B cell (primary cell): ENCODE measurements at regions not wholly inside any gene's neighbourhood (a gene's known extent, or its start where the extent isn't known, plus 50 kb on each side); places are given as distances from the start of the nearest gene placed in this dataset.
A peak's percentile ranks its signal among the peaks of the same experiment; 100 is the strongest.

Experiments used
- ATAC-seq: fragments of 200-7000 bp; cut with Tn5 transposase; one replicate; pipeline ENCODE4 v1.10.0; 2021; ENCODE audit warnings: low read depth, mild to moderate bottlenecking, moderate number of reproducible peaks, moderate library complexity
- CTCF ChIA-PET: fragments of 350-600 bp; sonication (Branson Sonifier 250); formaldehyde crosslinking; loops from one replicate; lab custom pipeline; 2021; ENCODE audit warnings: antibody characterized with exemption, inconsistent platforms; lab: Charles Lee
- POLR2A ChIA-PET: fragments of 350-600 bp; sonication (Branson Sonifier 250); formaldehyde crosslinking; loops from one replicate; lab custom pipeline; 2021; ENCODE audit warnings: antibody characterized with exemption; lab: Charles Lee
- DNase-seq: peaks from one replicate; pipeline ENCODE4 v3.0.0; 2013
- H2AFZ ChIP-seq: 2 replicates; pipeline ENCODE4 v1.6.1; 2012; ENCODE audit warnings: mild to moderate bottlenecking, low read depth, low read length; ENCODE audit not compliant: insufficient read depth, poor library complexity, severe bottlenecking
- H3K27ac ChIP-seq, 2 donors: 1 replicate in 1 of 2; 2 replicates in 1 of 2; pipeline ENCODE4 v1.5.1; 2012 to 2013; ENCODE audit warnings: low read length in 2 of 2, mild to moderate bottlenecking in 2 of 2, moderate library complexity in 1 of 2
- H3K27me3 ChIP-seq, 4 experiments: fragments of 200-600 bp in 1 of 4; sonication (generic) in 1 of 4; replicated peaks in 1 of 4; 1 replicate in 2 of 4; 2 replicates in 2 of 4; pipeline versions ENCODE4 v1.6.1 to v1.7.0; 2013 to 2016; ENCODE audit warnings: low read length in 3 of 4, mild to moderate bottlenecking in 2 of 4, mixed read lengths in 1 of 4, moderate library complexity in 1 of 4; ENCODE audit not compliant: insufficient read depth in 4 of 4, control insufficient read depth in 3 of 4; ENCODE audit errors: control extremely low read depth in 1 of 4
- H3K36me3 ChIP-seq, 2 experiments: replicated peaks in 1 of 2; 1 replicate in 1 of 2; 2 replicates in 1 of 2; pipeline versions ENCODE4 v1.6.1 to v1.7.1; 2013; ENCODE audit warnings: low read length in 1 of 2; ENCODE audit not compliant: insufficient read depth in 2 of 2, control insufficient read depth in 1 of 2; ENCODE audit errors: control extremely low read depth in 1 of 2, extremely low read depth in 1 of 2
- H3K4me1 ChIP-seq, 2 donors: fragments of 200-600 bp in 1 of 2; sonication (generic) in 1 of 2; 1 replicate in 1 of 2; 2 replicates in 1 of 2; pipeline versions ENCODE4 v1.5.1 to v1.6.1; 2013 to 2017; ENCODE audit warnings: low read length in 2 of 2; ENCODE audit not compliant: control insufficient read depth in 2 of 2, insufficient read depth in 2 of 2
- H3K4me2 ChIP-seq: replicated peaks from 2 replicates; pipeline ENCODE3; 2012; ENCODE audit warnings: mild to moderate bottlenecking, low read depth, low read length; ENCODE audit not compliant: poor library complexity, severe bottlenecking
- H3K4me3 ChIP-seq, 5 experiments: fragments of 200-600 bp in 1 of 5; sonication (generic) in 1 of 5; 1 replicate in 3 of 5; 2 replicates in 2 of 5; pipeline versions ENCODE4 v1.5.1 to v1.7.0; 2011 to 2016; ENCODE audit warnings: low read length in 4 of 5, mild to moderate bottlenecking in 4 of 5, low read depth in 2 of 5, control low read depth in 1 of 5, moderate library complexity in 1 of 5; ENCODE audit not compliant: insufficient read depth in 1 of 5; ENCODE audit errors: control extremely low read depth in 1 of 5, extremely low read depth in 1 of 5
- H3K79me2 ChIP-seq: fragments of 200-600 bp; sonication (generic); one replicate; pipeline ENCODE4 v1.6.0; 2016; ENCODE audit warnings: low read length; ENCODE audit not compliant: control insufficient read depth, insufficient read depth
- H3K9ac ChIP-seq: fragments of 200-600 bp; sonication (generic); 2 replicates; pipeline ENCODE4 v1.6.1; 2017; ENCODE audit warnings: mild to moderate bottlenecking, low read length, moderate library complexity
- H3K9me3 ChIP-seq, 3 donors: one replicate each; pipeline versions ENCODE4 v1.6.1 to v1.7.1; 2013; ENCODE audit warnings: low read length in 2 of 3; ENCODE audit not compliant: control insufficient read depth in 2 of 3, insufficient read depth in 1 of 3; ENCODE audit errors: control extremely low read depth in 1 of 3
- H4K20me1 ChIP-seq: 2 replicates; pipeline ENCODE4 v1.6.0; 2012; ENCODE audit warnings: mild to moderate bottlenecking, low read length; ENCODE audit not compliant: insufficient read depth, control insufficient read depth, poor library complexity, severe bottlenecking
- H3K27ac Mint-ChIP-seq: one replicate; pipeline ENCODE4 v1.8.0; 2021; ENCODE audit warnings: mixed read lengths
- H3K27me3 Mint-ChIP-seq: one replicate; pipeline ENCODE4 v1.8.0; 2021; ENCODE audit warnings: mixed read lengths
- H3K4me1 Mint-ChIP-seq: one replicate; pipeline ENCODE4 v1.8.0; 2021; ENCODE audit warnings: mixed read lengths
- H3K4me3 Mint-ChIP-seq: one replicate; pipeline ENCODE4 v1.8.0; 2021; ENCODE audit warnings: mixed read lengths
- H3K9me3 Mint-ChIP-seq: one replicate; pipeline ENCODE4 v1.8.0; 2022; ENCODE audit warnings: mixed read lengths; ENCODE audit not compliant: insufficient read depth
- EZH2 ChIP-seq: IDR thresholded peaks from 2 replicates; pipeline ENCODE4 v1.6.1; 2012; ENCODE audit warnings: borderline replicate concordance, low read depth, mild to moderate bottlenecking, moderate library complexity, low read length; ENCODE audit not compliant: insufficient read depth, poor library complexity, severe bottlenecking
- WGBS: methylation state at CpG from one replicate; pipeline ENCODE4 v1.1.5; 2013; ENCODE audit warnings: missing lambda C conversion rate; ENCODE audit not compliant: insufficient coverage; 5-methylcytosine and 5-hydroxymethylcytosine counted together
- intact Hi-C: fragments of 100-400 bp; cut with micrococcal nuclease; formaldehyde crosslinking; loops from one replicate; pipeline ENCODE4 v1.10.0; 2022
- TF ChIP-seq, protein P1 (sequence below): fragments of 200-600 bp; IDR thresholded peaks from one replicate; pipeline ENCODE4 v1.8.0; 2022; ENCODE audit warnings: antibody characterized with exemption, mild to moderate bottlenecking

DNA sequence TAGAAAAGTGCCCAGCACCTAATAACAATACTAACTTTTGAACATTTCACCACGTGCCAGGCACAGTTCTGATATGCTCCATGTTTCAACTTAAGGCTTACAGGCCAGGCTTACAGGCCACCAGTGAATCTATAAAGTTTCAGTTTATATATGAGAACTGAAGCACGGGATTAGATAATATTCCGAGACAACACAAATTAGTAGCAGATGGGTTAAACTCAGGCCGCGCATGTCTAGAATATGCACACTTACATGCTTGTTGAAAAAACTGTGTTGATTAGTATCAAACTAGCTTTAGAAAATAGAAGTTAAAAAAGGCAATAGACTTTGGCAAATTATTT lies 587.9 kb downstream of the MTRR start:
- no peak overlapping the region for H3K27ac ChIP-seq
- no peak for DNase-seq
- H4K20me1 ChIP-seq, result no peaks in the 10 kb centered on the region
- Mint-ChIP-seq H3K4me1 (peaks cover 17% of the 10 kb centered on the region), H3K27me3 (no peaks in the 10 kb centered on the region), H3K9me3 (no peaks in the 10 kb centered on the region), H3K4me3 (peak overlapping the region; percentile 87), H3K27ac (peak overlapping the region; percentile 89)
- peak overlapping the region in 4 of 5 experiments; percentile 55 to 72 (median 66) for H3K4me3 ChIP-seq
- H3K79me2 ChIP-seq, result no peaks in the 10 kb centered on the region
- H3K36me3 ChIP-seq, result no peaks in the 10 kb centered on the region
- ChIA-PET CTCF (no interaction called here), POLR2A (interaction anchor here (1.0 kb wide), 1 partner anchor 588 kb away, joined by 3 read pairs; the partner anchor contains the start of genes FASTKD3 and MTRR)
- no peaks in the 10 kb centered on the region for H3K27me3 ChIP-seq
- peak overlapping the region; percentile 74 for H3K4me2 ChIP-seq
- no CpG with 5 or more reads among the region's 5 CpGs for WGBS
- peak overlapping the region; percentile 75 for H2AFZ ChIP-seq
- H3K9ac ChIP-seq, result peak overlapping the region; percentile 71
- TF ChIP-seq, protein P1, sequence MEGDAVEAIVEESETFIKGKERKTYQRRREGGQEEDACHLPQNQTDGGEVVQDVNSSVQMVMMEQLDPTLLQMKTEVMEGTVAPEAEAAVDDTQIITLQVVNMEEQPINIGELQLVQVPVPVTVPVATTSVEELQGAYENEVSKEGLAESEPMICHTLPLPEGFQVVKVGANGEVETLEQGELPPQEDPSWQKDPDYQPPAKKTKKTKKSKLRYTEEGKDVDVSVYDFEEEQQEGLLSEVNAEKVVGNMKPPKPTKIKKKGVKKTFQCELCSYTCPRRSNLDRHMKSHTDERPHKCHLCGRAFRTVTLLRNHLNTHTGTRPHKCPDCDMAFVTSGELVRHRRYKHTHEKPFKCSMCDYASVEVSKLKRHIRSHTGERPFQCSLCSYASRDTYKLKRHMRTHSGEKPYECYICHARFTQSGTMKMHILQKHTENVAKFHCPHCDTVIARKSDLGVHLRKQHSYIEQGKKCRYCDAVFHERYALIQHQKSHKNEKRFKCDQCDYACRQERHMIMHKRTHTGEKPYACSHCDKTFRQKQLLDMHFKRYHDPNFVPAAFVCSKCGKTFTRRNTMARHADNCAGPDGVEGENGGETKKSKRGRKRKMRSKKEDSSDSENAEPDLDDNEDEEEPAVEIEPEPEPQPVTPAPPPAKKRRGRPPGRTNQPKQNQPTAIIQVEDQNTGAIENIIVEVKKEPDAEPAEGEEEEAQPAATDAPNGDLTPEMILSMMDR, result no peak
- TF ChIP-seq EZH2, result no peak
- no peaks in the 10 kb centered on the region for H3K9me3 ChIP-seq
- H3K4me1 ChIP-seq, result peaks cover 0 to 4% of the 10 kb centered on the region in 2 donors
- intact Hi-C loops, result loop anchor here (5.0 kb wide), 1 partner anchor 605 kb away; the partner anchor contains the start of gene CFAP90
- no peak for ATAC-seq

DNA sequence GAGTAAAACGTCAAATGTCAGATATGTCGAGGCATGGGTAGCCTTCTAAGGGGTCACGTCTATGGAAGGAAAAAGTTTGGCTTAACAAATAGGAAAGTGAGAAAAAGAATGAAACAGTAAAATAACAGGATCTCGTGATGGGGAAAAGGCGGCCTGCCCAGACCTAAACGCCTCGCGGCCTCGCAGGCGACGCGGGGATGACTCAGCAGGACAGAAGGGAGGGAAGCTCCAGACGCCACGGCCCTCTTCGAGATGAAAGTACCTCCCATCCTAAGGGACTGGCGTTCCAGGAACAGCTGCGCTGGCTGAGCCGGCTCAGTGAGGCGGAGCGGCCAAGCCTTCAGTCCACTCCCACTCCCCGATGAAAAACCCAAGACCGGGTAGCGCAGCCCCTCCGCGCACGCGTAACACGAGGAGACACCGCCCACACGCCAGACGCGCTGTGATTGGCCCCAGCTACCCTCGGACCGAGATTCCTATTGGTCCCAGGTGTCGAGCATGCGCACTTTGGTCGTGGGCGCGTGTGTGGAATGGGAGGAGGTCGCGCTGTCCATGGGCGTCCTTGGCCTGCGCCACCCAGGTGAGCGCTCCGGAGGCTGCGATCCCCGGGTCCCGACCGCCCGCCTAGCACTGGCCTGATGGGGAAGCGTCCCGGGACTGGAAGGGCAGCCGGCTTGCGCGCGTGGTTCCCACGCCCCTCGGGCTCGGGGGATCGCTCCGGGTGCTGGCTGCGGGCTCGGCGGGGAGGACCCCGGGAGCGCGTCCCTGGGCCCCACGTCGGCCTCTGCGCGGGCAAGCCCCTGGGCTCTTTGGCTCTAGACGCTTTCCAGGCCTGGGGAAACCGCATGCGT lies 588.5 kb downstream of the MTRR start:
- peak overlapping the region; percentile 3 to 72 (median 63) for H3K4me3 ChIP-seq

More for the DNA sequence above, 588.5 kb downstream of the MTRR start:
- no peaks in the 10 kb centered on the region for H3K36me3 ChIP-seq
- H3K4me2 ChIP-seq, result peak overlapping the region; percentile 74
- peak; percentile 88 for DNase-seq
- H3K9me3 Mint-ChIP-seq, result no peaks in the 10 kb centered on the region
- peak overlapping the region; percentile 20 to 34 for H3K27ac ChIP-seq
- no peaks in the 10 kb centered on the region for H3K9me3 ChIP-seq
- intact Hi-C loops, result loop anchor here (5.0 kb wide), 1 partner anchor 605 kb away; the partner anchor contains the start of gene CFAP90
- POLR2A ChIA-PET, result interaction anchor here (1.0 kb wide), 1 partner anchor 589 kb away, joined by 3 read pairs; the partner anchor contains the start of genes FASTKD3 and MTRR
- peaks cover 17% of the 10 kb centered on the region for H3K4me1 Mint-ChIP-seq
- no peaks in the 10 kb centered on the region for H3K79me2 ChIP-seq
- H3K9ac ChIP-seq, result peak overlapping the region; percentile 71
- no peaks in the 10 kb centered on the region for H4K20me1 ChIP-seq
- peak; percentile 95 for ATAC-seq
- peak overlapping the region; percentile 75 for H2AFZ ChIP-seq
- H3K4me1 ChIP-seq, result peaks cover 0 to 4% of the 10 kb centered on the region in 2 donors
- no peaks in the 10 kb centered on the region for H3K27me3 ChIP-seq
- TF ChIP-seq, protein P1, result no peak
- TF ChIP-seq EZH2, result no peak
- H3K27ac Mint-ChIP-seq, result peak overlapping the region; percentile 89
- no peaks in the 10 kb centered on the region for H3K27me3 Mint-ChIP-seq
- WGBS, result 24% methylated on average over 72 of the region's 74 CpGs
- H3K4me3 Mint-ChIP-seq, result peak overlapping the region; percentile 87
- CTCF ChIA-PET, result no interaction called here
